Omental fat pad (tissue), 3 donors: ENCODE measurements at regions not wholly inside any gene's neighbourhood (a gene's known extent, or its start where the extent isn't known, plus 50 kb on each side); places are given as distances from the start of the nearest gene placed in this dataset.

Experiments used
- ATAC-seq: fragments of 150-250 bp; one replicate; pipeline ENCODE4 v1.9.1; 2016; ENCODE audit warnings: mild to moderate bottlenecking, moderate library complexity; ENCODE audit not compliant: low FRiP score
- DNase-seq: peaks from one replicate; pipeline ENCODE4 v3.0.0-alpha.2; 2019; ENCODE audit warnings: low spot score
- CTCF ChIP-seq, 3 donors: fragments of 450-650 bp; IDR thresholded peaks; one replicate each; pipeline ENCODE4 v1.5.1; 2016 to 2017; ENCODE audit warnings: antibody characterized with exemption in 3 of 3, mild to moderate bottlenecking in 3 of 3, moderate library complexity in 2 of 3

- no peak for TF ChIP-seq CTCF (IDR thresholded peaks at IDR 0.05)
- no peak for ATAC-seq
Measured at GRCh38 chr13:76216729-76217128, 580.6 kb downstream of the LMO7 start.

GRCh38 chr13:76214001-76214400, 577.9 kb downstream of the LMO7 start:
- TF ChIP-seq CTCF (IDR thresholded peaks at IDR 0.05): no peak
- ATAC-seq (no peak), DNase-seq (no peak)

More at GRCh38 chr13:76216729-76217128, 580.6 kb downstream of the LMO7 start:
- DNase-seq: no peak

GRCh38 chr13:76213423-76213904, 577.3 kb downstream of the LMO7 start:
- DNase-seq (no peak), ATAC-seq (no peak)
- TF ChIP-seq CTCF (IDR thresholded peaks at IDR 0.05): no peak

GRCh38 chr13:76210262-76210661, 574.1 kb downstream of the LMO7 start:
- DNase-seq (no peak), ATAC-seq (no peak)
- TF ChIP-seq CTCF (IDR thresholded peaks at IDR 0.05): no peak

GRCh38 chr13:76198568-76199163, 562.5 kb downstream of the LMO7 start:
- no peak for DNase-seq
- no peak for TF ChIP-seq CTCF (IDR thresholded peaks at IDR 0.05)
- no peak for ATAC-seq

GRCh38 chr13:76189882-76190519, 553.9 kb downstream of the LMO7 start:
- TF ChIP-seq CTCF (IDR thresholded peaks at IDR 0.05): no peak
- DNase-seq (no peak), ATAC-seq (no peak)
